ENCODE measurements at regions not wholly inside any gene's neighbourhood (a gene's known extent, or its start where the extent isn't known, plus 50 kb on each side); places are given as distances from the start of the nearest gene placed in this dataset.
"Not testable (repeated sequence)": the region's sequence is repeated elsewhere in the genome, so short reads cannot be mapped to it uniquely, and the experiment has no call there.

DNA sequence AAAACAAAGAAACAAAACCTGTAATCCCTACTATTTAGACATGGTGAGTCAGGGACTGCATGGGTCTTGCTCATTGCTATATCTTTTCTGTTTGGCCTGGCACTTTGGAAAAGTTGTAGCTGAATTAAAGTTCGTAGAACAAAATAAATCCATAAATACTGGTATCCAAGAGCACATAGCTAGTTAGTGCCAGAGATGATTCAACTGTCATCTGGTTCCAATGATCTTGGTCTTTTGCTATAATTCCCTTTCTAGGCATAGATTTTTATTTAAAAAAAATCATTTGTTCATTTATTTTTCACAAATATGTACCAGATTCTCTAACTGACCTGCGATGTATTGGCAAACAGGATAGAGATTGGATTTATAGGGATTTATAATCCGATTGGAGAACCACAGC is 1436.1 kb upstream of the GOT2 start:
- no peak overlapping the region for H3K27ac ChIP-seq (ENCODE audit: low read depth in 1 of 3, low read length in 2 of 3)
- FAIRE-seq = no peak
- no peak overlapping the region for H3K4me3 ChIP-seq (ENCODE audit: low read depth in 1 of 3, low read length in 3 of 3)
- no peak for DNase-seq
- H3K4me1 ChIP-seq (ENCODE audit: control insufficient read depth in 3 of 3, insufficient read depth in 2 of 3, low read depth in 1 of 3, low read length in 2 of 3) = no peaks in the 10 kb centered on the region
- 64 to 83% (median 81%) methylated on average over 3 of the region's 3 CpGs for WGBS, 3 donors
- H3K9me3 ChIP-seq (ENCODE audit: control insufficient read depth in 2 of 2, insufficient read depth in 1 of 2, low read depth in 1 of 2, low read length in 1 of 2) = peaks cover 0 to 1% of the 10 kb centered on the region in 2 donors
- no peaks in the 10 kb centered on the region for H3K27me3 ChIP-seq (ENCODE audit: control insufficient read depth in 3 of 3, insufficient read depth in 3 of 3, low read length in 3 of 3)
- H3K36me3 ChIP-seq (ENCODE audit: control insufficient read depth in 3 of 3, insufficient read depth in 2 of 3, low read depth in 1 of 3, low read length in 3 of 3) = no peaks in the 10 kb centered on the region

DNA sequence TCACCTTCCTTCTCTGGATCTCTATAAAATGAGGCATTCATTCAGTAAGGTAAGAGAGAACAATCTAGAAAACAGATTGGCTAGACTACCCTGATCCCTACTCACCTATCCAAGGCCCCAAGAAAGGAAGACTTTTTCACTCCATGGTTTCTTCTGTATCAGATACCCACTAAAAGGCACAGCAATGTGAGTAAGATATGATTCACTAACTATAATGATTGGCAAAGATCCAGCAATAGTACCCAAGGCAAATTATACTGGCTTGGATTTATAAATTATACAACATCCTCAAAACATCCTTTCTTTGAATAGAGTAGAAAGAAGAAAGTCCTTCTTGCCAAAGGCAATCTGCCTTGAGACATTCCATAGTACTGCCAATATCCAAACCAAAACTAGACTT is 1432.0 kb upstream of the GOT2 start:
- Histone ChIP-seq H3K9me3 (ENCODE audit: control insufficient read depth in 2 of 2, insufficient read depth in 1 of 2, low read depth in 1 of 2, low read length in 1 of 2) (no peaks in the 10 kb centered on the region), H3K27ac (ENCODE audit: low read depth in 1 of 3, low read length in 2 of 3) (no peak overlapping the region), H3K27me3 (ENCODE audit: control insufficient read depth in 3 of 3, insufficient read depth in 3 of 3, low read length in 3 of 3) (no peaks in the 10 kb centered on the region), H3K36me3 (ENCODE audit: control insufficient read depth in 3 of 3, insufficient read depth in 2 of 3, low read depth in 1 of 3, low read length in 3 of 3) (no peaks in the 10 kb centered on the region), H3K4me1 (ENCODE audit: control insufficient read depth in 3 of 3, insufficient read depth in 2 of 3, low read depth in 1 of 3, low read length in 2 of 3) (no peaks in the 10 kb centered on the region), H3K4me3 (ENCODE audit: low read depth in 1 of 3, low read length in 3 of 3) (no peak overlapping the region)
- DNase-seq (no peak), FAIRE-seq (no peak)

DNA sequence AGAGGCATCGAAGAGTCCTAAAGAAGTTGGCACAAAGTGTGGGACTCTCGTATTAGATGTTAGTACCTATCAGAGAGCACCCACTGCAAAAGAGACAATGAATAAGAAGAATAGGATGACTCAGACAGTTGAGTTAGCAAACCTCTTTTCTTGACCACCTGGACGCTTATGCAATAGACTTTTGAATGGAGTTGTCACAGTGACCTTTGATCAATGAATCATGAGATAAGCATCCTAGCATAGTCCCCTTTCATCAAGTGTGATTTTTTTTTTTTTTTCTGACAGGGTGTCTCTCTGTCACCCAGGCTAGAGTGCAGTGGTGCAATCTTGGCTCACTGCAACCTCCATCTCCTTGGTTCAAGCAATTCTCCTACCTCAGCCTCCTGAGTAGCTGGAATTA is 1417.9 kb upstream of the GOT2 start:
- FAIRE-seq = no peak
- H3K9me3 ChIP-seq (ENCODE audit: control insufficient read depth in 2 of 2, insufficient read depth in 1 of 2, low read depth in 1 of 2, low read length in 1 of 2) = no peaks in the 10 kb centered on the region
- H3K4me3 ChIP-seq (ENCODE audit: low read depth in 1 of 3, low read length in 3 of 3) = no peak overlapping the region
- no peak overlapping the region for H3K27ac ChIP-seq (ENCODE audit: low read depth in 1 of 3, low read length in 2 of 3)
- WGBS, 3 donors = 51 to 82% (median 66%) methylated on average over 3 of the region's 3 CpGs
- no peaks in the 10 kb centered on the region for H3K27me3 ChIP-seq (ENCODE audit: control insufficient read depth in 3 of 3, insufficient read depth in 3 of 3, low read length in 3 of 3)
- DNase-seq = no peak
- no peaks in the 10 kb centered on the region for H3K4me1 ChIP-seq (ENCODE audit: control insufficient read depth in 3 of 3, insufficient read depth in 2 of 3, low read depth in 1 of 3, low read length in 2 of 3)
- no peaks in the 10 kb centered on the region for H3K36me3 ChIP-seq (ENCODE audit: control insufficient read depth in 3 of 3, insufficient read depth in 2 of 3, low read depth in 1 of 3, low read length in 3 of 3)

DNA sequence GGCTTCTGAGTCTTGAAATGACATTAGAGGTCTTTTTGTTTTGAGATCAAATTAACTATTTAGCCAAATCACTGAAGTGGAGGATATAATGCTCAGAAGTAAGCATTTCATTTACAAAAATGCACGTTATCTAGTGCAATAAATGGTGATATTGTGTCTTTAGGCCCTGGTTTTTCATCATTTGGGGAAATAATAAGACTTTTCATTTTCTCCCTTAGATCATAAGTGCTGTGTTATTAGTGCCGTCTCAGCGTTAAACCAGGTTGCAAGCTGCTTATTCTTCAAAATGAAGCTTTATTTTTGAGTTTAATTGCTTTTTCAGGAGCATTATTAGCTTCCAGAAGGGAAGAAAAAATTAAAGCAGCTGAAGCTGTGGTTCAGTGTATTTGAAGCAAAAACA is 1416.8 kb upstream of the GOT2 start:
- DNase-seq = no peak
- H3K27ac ChIP-seq (ENCODE audit: low read depth in 1 of 3, low read length in 2 of 3) = no peak overlapping the region
- no peaks in the 10 kb centered on the region for H3K9me3 ChIP-seq (ENCODE audit: control insufficient read depth in 2 of 2, insufficient read depth in 1 of 2, low read depth in 1 of 2, low read length in 1 of 2)
- H3K27me3 ChIP-seq (ENCODE audit: control insufficient read depth in 3 of 3, insufficient read depth in 3 of 3, low read length in 3 of 3) = no peaks in the 10 kb centered on the region
- 78 to 83% (median 81%) methylated on average over 3 of the region's 3 CpGs for WGBS, 3 donors
- FAIRE-seq = no peak
- H3K4me1 ChIP-seq (ENCODE audit: control insufficient read depth in 3 of 3, insufficient read depth in 2 of 3, low read depth in 1 of 3, low read length in 2 of 3) = no peaks in the 10 kb centered on the region
- no peaks in the 10 kb centered on the region for H3K36me3 ChIP-seq (ENCODE audit: control insufficient read depth in 3 of 3, insufficient read depth in 2 of 3, low read depth in 1 of 3, low read length in 3 of 3)
- no peak overlapping the region for H3K4me3 ChIP-seq (ENCODE audit: low read depth in 1 of 3, low read length in 3 of 3)

DNA sequence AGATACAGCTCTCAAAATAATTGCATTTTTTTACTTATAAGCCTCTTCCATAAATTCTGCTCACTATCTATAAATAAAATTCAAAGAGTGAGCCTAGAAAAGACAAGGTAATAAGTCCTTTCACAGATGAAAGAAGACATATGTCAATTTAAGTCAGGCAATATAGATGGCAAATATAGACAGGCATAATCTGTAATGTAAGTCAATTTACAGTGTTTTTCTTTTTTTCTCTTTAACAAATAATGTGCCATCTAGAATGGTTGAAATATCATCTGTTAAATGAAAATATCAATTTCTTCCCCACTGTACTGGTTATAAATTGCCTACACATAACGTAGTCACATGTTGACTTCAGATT is 1409.2 kb upstream of the GOT2 start:
- peak; percentile 57 for FAIRE-seq
- 76 to 89% (median 79%) methylated on average over 1 of the region's 1 CpG for whole genome bisulfite sequencing, 3 donors
- H3K4me1 ChIP-seq (ENCODE audit: control insufficient read depth in 3 of 3, insufficient read depth in 2 of 3, low read depth in 1 of 3, low read length in 2 of 3) = no peaks in the 10 kb centered on the region

DNA sequence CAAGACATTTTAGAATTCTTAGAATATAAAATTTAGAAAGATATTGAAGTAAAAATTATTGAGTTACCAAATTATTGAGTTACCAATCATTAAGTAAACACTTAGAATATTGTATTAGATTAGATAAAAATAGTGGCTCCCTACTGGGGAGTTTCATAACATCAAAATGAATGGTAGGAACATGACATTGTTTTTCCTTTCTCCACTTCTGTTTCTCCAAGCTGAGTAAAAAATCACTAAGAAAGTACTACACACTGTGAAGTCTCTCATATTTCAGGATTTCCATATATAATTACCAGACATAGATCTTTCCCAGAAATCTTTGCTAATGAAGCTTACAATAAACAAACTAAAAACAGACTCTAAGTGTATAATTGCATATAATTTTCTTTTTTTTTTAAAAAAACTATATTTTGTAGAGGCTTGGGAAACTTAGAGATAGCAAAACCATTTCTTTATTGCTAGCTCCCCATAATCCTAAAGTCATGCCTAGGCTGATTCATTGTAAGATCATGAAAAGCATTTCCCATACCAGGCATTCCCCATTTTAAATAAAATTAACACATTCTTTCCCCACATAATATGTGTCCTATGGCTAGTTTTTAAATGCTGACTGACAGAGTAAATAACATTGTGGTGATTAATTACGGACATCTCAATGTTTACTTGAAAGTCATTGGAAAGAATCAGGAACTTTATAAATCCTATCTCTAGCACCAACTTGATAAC is 1408.7 kb upstream of the GOT2 start:
- Histone ChIP-seq H3K36me3 (ENCODE audit: control insufficient read depth in 3 of 3, insufficient read depth in 2 of 3, low read depth in 1 of 3, low read length in 3 of 3) (no peaks in the 10 kb centered on the region), H3K4me3 (ENCODE audit: low read depth in 1 of 3, low read length in 3 of 3) (no peak overlapping the region), H3K27ac (ENCODE audit: low read depth in 1 of 3, low read length in 2 of 3) (no peak overlapping the region), H3K4me1 (ENCODE audit: control insufficient read depth in 3 of 3, insufficient read depth in 2 of 3, low read depth in 1 of 3, low read length in 2 of 3) (no peaks in the 10 kb centered on the region), H3K27me3 (ENCODE audit: control insufficient read depth in 3 of 3, insufficient read depth in 3 of 3, low read length in 3 of 3) (no peaks in the 10 kb centered on the region), H3K9me3 (ENCODE audit: control insufficient read depth in 2 of 2, insufficient read depth in 1 of 2, low read depth in 1 of 2, low read length in 1 of 2) (peaks cover 2 to 9% of the 10 kb centered on the region in 2 donors)
- FAIRE-seq (no peak), DNase-seq (no peak)
- WGBS, 3 donors = 32 to 67% (median 43%) methylated on average over 1 of the region's 1 CpG

More for the DNA sequence above, 1409.2 kb upstream of the GOT2 start:
- no peak for DNase-seq
- Histone ChIP-seq H3K4me3 (ENCODE audit: low read depth in 1 of 3, low read length in 3 of 3) (no peak overlapping the region), H3K9me3 (ENCODE audit: control insufficient read depth in 2 of 2, insufficient read depth in 1 of 2, low read depth in 1 of 2, low read length in 1 of 2) (peaks cover 2 to 9% of the 10 kb centered on the region in 2 donors), H3K27ac (ENCODE audit: low read depth in 1 of 3, low read length in 2 of 3) (no peak overlapping the region), H3K36me3 (ENCODE audit: control insufficient read depth in 3 of 3, insufficient read depth in 2 of 3, low read depth in 1 of 3, low read length in 3 of 3) (no peaks in the 10 kb centered on the region), H3K27me3 (ENCODE audit: control insufficient read depth in 3 of 3, insufficient read depth in 3 of 3, low read length in 3 of 3) (no peaks in the 10 kb centered on the region)

DNA sequence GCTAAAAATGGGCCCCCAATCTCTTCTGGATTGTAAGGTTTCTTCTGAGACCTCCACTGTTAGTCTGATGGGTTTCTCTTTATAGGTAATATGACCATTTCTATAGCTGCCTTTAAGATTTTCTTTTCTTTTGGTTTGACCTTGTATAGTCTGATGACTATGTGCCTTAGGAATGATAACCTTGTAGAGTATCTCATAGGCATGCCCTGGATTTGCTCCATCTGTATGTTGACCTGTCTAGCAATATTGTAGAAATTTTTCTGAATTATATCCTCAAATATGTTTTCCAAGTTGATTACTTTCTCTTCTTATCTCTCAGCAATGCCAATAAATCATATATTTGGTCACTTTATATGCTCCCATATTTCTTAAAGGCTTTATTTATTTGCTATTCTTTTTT is 1403.8 kb upstream of the GOT2 start:
- H3K36me3 ChIP-seq (ENCODE audit: control insufficient read depth in 3 of 3, insufficient read depth in 2 of 3, low read depth in 1 of 3, low read length in 3 of 3) = no peaks in the 10 kb centered on the region
- H3K27me3 ChIP-seq (ENCODE audit: control insufficient read depth in 3 of 3, insufficient read depth in 3 of 3, low read length in 3 of 3) = no peaks in the 10 kb centered on the region
- H3K4me1 ChIP-seq (ENCODE audit: control insufficient read depth in 3 of 3, insufficient read depth in 2 of 3, low read depth in 1 of 3, low read length in 2 of 3) = no peaks in the 10 kb centered on the region
- FAIRE-seq (no peak), DNase-seq (no peak)
- no peak overlapping the region for H3K27ac ChIP-seq (ENCODE audit: low read depth in 1 of 3, low read length in 2 of 3)
- peaks cover 2 to 9% of the 10 kb centered on the region in 2 donors for H3K9me3 ChIP-seq (ENCODE audit: control insufficient read depth in 2 of 2, insufficient read depth in 1 of 2, low read depth in 1 of 2, low read length in 1 of 2)
- no peak overlapping the region for H3K4me3 ChIP-seq (ENCODE audit: low read depth in 1 of 3, low read length in 3 of 3)

DNA sequence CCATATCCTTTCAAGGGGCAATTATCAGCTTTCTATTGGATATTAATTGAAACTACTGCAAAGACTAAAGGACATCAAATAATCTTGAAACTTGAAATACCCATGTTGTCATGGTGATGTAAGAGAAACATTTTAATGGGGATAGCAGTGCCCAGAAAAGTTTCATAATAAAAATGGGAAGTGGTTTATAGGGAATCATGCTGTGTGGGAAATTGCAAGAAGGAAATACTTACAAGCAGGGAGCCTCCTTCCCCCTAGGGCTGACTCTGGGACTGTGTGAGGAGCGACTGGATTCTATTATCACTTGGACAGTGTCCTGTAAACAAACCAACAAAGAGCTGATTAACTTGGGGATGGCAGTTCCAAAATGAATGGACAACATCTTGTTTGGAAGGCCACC is 1393.1 kb upstream of the GOT2 start:
- no peak for FAIRE-seq

DNA sequence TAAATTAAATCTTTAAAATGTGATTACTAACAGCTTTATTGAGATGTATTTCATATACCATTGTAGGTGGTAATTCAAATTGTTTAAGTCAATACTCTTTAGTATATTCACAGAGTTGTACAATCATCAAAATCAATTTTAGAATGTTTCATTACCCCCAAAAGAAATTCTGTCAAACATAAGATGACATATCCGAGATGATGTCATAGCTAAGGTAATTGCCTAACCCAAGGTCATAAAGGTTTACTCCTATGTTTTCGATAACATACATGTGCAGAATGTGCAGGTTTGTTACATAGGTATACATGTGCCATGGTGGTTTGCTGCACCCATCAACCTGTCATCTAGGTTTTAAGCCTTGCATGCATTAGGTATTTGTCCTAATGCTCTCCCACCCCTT is 1392.0 kb upstream of the GOT2 start:
- not testable (repeated sequence) for FAIRE-seq; H3K4me1 ChIP-seq (ENCODE audit: control insufficient read depth in 3 of 3, insufficient read depth in 2 of 3, low read depth in 1 of 3, low read length in 2 of 3); H3K9me3 ChIP-seq (ENCODE audit: control insufficient read depth in 2 of 2, insufficient read depth in 1 of 2, low read depth in 1 of 2, low read length in 1 of 2); H3K27me3 ChIP-seq (ENCODE audit: control insufficient read depth in 3 of 3, insufficient read depth in 3 of 3, low read length in 3 of 3); DNase-seq; H3K27ac ChIP-seq (ENCODE audit: low read depth in 1 of 3, low read length in 2 of 3); H3K4me3 ChIP-seq (ENCODE audit: low read depth in 1 of 3, low read length in 3 of 3); H3K36me3 ChIP-seq (ENCODE audit: control insufficient read depth in 3 of 3, insufficient read depth in 2 of 3, low read depth in 1 of 3, low read length in 3 of 3)
- WGBS, 3 donors = 82 to 87% (median 83%) methylated on average over 2 of the region's 2 CpGs

More for the DNA sequence above, 1393.1 kb upstream of the GOT2 start:
- 44 to 79% (median 67%) methylated on average over 1 of the region's 1 CpG for WGBS, 3 donors
- Histone ChIP-seq H3K9me3 (ENCODE audit: control insufficient read depth in 2 of 2, insufficient read depth in 1 of 2, low read depth in 1 of 2, low read length in 1 of 2) (no peaks in the 10 kb centered on the region), H3K4me3 (ENCODE audit: low read depth in 1 of 3, low read length in 3 of 3) (no peak overlapping the region), H3K27ac (ENCODE audit: low read depth in 1 of 3, low read length in 2 of 3) (no peak overlapping the region), H3K4me1 (ENCODE audit: control insufficient read depth in 3 of 3, insufficient read depth in 2 of 3, low read depth in 1 of 3, low read length in 2 of 3) (no peaks in the 10 kb centered on the region), H3K36me3 (ENCODE audit: control insufficient read depth in 3 of 3, insufficient read depth in 2 of 3, low read depth in 1 of 3, low read length in 3 of 3) (no peaks in the 10 kb centered on the region), H3K27me3 (ENCODE audit: control insufficient read depth in 3 of 3, insufficient read depth in 3 of 3, low read length in 3 of 3) (no peaks in the 10 kb centered on the region)
- DNase-seq = no peak

Measured in small intestine (tissue), 7 donors.